Mucosa of rectum (tissue), 2 donors: ENCODE measurements at regions not wholly inside any gene's neighbourhood (a gene's known extent, or its start where the extent isn't known, plus 50 kb on each side); places are given as distances from the start of the nearest gene placed in this dataset.
A peak's percentile ranks its signal among the peaks of the same experiment; 100 is the strongest.

Source experiments
- H3K27ac ChIP-seq, 2 donors: one replicate each; pipeline ENCODE4 v1.7.0; 2013; ENCODE audit warnings: inconsistent platforms in 2 of 2, low read depth in 2 of 2, low read length in 2 of 2
- H3K27me3 ChIP-seq, 2 donors: one replicate each; pipeline ENCODE4 v1.7.0; 2013; ENCODE audit warnings: low read length in 2 of 2; ENCODE audit not compliant: control insufficient read depth in 2 of 2, insufficient read depth in 2 of 2
- H3K36me3 ChIP-seq, 2 donors: one replicate each; pipeline ENCODE4 v1.7.0; 2013; ENCODE audit warnings: low read length in 2 of 2; ENCODE audit not compliant: control insufficient read depth in 2 of 2, insufficient read depth in 2 of 2
- H3K4me1 ChIP-seq, 2 donors: one replicate each; pipeline ENCODE4 v1.7.0; 2013; ENCODE audit warnings: low read length in 2 of 2, mild to moderate bottlenecking in 1 of 2; ENCODE audit not compliant: control insufficient read depth in 2 of 2, insufficient read depth in 2 of 2
- H3K4me3 ChIP-seq, 2 donors: one replicate each; pipeline ENCODE4 v1.7.0; 2013; ENCODE audit warnings: low read length in 2 of 2
- H3K9ac ChIP-seq, 2 donors: one replicate each; pipeline ENCODE4 v1.7.0; 2013; ENCODE audit warnings: low read length in 2 of 2, low read depth in 1 of 2, mild to moderate bottlenecking in 1 of 2
- H3K9me3 ChIP-seq, 2 donors: one replicate each; pipeline ENCODE4 v1.7.0; 2013; ENCODE audit warnings: low read length in 2 of 2; ENCODE audit not compliant: control insufficient read depth in 2 of 2
- donor health status: healthy.
- donor health status: Normal muscosa, but diverticular disease.

- H3K36me3 ChIP-seq = no peaks in the 10 kb centered on the region
- peak overlapping the region; percentile 91 to 93 for H3K27ac ChIP-seq
- no peaks in the 10 kb centered on the region for H3K27me3 ChIP-seq
- no peaks in the 10 kb centered on the region for H3K9me3 ChIP-seq
- H3K4me3 ChIP-seq = no peak overlapping the region
- H3K9ac ChIP-seq = peak overlapping the region in 1 of 2 donors; percentile 29
- peaks cover 26 to 41% of the 10 kb centered on the region in 2 donors for H3K4me1 ChIP-seq
These were observed 136.7 kb upstream of the MAGI3 start for GRCh38 chr1:113253590-113253989.

GRCh38 chr1:113255038-113255719, 135.1 kb upstream of the MAGI3 start:
- H3K4me3 ChIP-seq = no peak overlapping the region
- H3K9ac ChIP-seq = peak overlapping the region; percentile 52 to 65
- no peaks in the 10 kb centered on the region for H3K36me3 ChIP-seq
- peaks cover 26 to 40% of the 10 kb centered on the region in 2 donors for H3K4me1 ChIP-seq
- no peaks in the 10 kb centered on the region for H3K27me3 ChIP-seq
- H3K27ac ChIP-seq = peak overlapping the region; percentile 91 to 93
- no peaks in the 10 kb centered on the region for H3K9me3 ChIP-seq

- Histone ChIP-seq H3K4me1 (peaks cover 26 to 40% of the 10 kb centered on the region in 2 donors), H3K36me3 (no peaks in the 10 kb centered on the region), H3K9ac (peak overlapping the region; percentile 52 to 65), H3K27ac (peak overlapping the region; percentile 91 to 93), H3K4me3 (peak overlapping the region; percentile 38 to 46), H3K27me3 (no peaks in the 10 kb centered on the region), H3K9me3 (no peaks in the 10 kb centered on the region)
These were observed 134.5 kb upstream of the MAGI3 start for GRCh38 chr1:113255720-113256347.

- peaks cover 26 to 40% of the 10 kb centered on the region in 2 donors for H3K4me1 ChIP-seq
- H3K27ac ChIP-seq = peak overlapping the region; percentile 91 to 93
- H3K9me3 ChIP-seq = no peaks in the 10 kb centered on the region
- H3K9ac ChIP-seq = peak overlapping the region; percentile 52
- no peaks in the 10 kb centered on the region for H3K27me3 ChIP-seq
- H3K4me3 ChIP-seq = no peak overlapping the region
- H3K36me3 ChIP-seq = no peaks in the 10 kb centered on the region
These were observed 134.0 kb upstream of the MAGI3 start for GRCh38 chr1:113256348-113256729.

- H3K27me3 ChIP-seq = no peaks in the 10 kb centered on the region
- no peaks in the 10 kb centered on the region for H3K36me3 ChIP-seq
- H3K9ac ChIP-seq = no peak overlapping the region
- H3K4me3 ChIP-seq = no peak overlapping the region
- no peak overlapping the region for H3K27ac ChIP-seq
- H3K4me1 ChIP-seq = peaks cover 5 to 16% of the 10 kb centered on the region in 2 donors
- H3K9me3 ChIP-seq = no peaks in the 10 kb centered on the region
These were observed 130.3 kb upstream of the MAGI3 start for GRCh38 chr1:113259988-113260387.

- Histone ChIP-seq H3K9me3 (no peaks in the 10 kb centered on the region), H3K4me1 (no peaks in the 10 kb centered on the region), H3K27ac (no peak overlapping the region), H3K4me3 (no peak overlapping the region), H3K36me3 (no peaks in the 10 kb centered on the region), H3K9ac (no peak overlapping the region), H3K27me3 (no peaks in the 10 kb centered on the region)
These were observed 125.1 kb upstream of the MAGI3 start for GRCh38 chr1:113265196-113265595.

- Histone ChIP-seq H3K9me3 (no peaks in the 10 kb centered on the region), H3K27me3 (no peaks in the 10 kb centered on the region), H3K4me1 (peaks cover 0 to 2% of the 10 kb centered on the region in 2 donors), H3K9ac (no peak overlapping the region), H3K36me3 (no peaks in the 10 kb centered on the region), H3K27ac (no peak overlapping the region), H3K4me3 (no peak overlapping the region)
These were observed 123.5 kb upstream of the MAGI3 start for GRCh38 chr1:113266788-113267187.

- no peak overlapping the region for H3K27ac ChIP-seq
- no peak overlapping the region for H3K9ac ChIP-seq
- H3K9me3 ChIP-seq = no peaks in the 10 kb centered on the region
- no peak overlapping the region for H3K4me3 ChIP-seq
- no peaks in the 10 kb centered on the region for H3K36me3 ChIP-seq
- no peaks in the 10 kb centered on the region for H3K27me3 ChIP-seq
- peaks cover 0 to 3% of the 10 kb centered on the region in 2 donors for H3K4me1 ChIP-seq
These were observed 120.9 kb upstream of the MAGI3 start for GRCh38 chr1:113269168-113269963.

- no peak overlapping the region for H3K4me3 ChIP-seq
- H3K36me3 ChIP-seq = no peaks in the 10 kb centered on the region
- H3K4me1 ChIP-seq = peaks cover 0 to 3% of the 10 kb centered on the region in 2 donors
- no peaks in the 10 kb centered on the region for H3K9me3 ChIP-seq
- no peaks in the 10 kb centered on the region for H3K27me3 ChIP-seq
- H3K9ac ChIP-seq = no peak overlapping the region
- H3K27ac ChIP-seq = peak overlapping the region; percentile 24 to 32
These were observed 119.3 kb upstream of the MAGI3 start for GRCh38 chr1:113271039-113271438.

GRCh38 chr1:113275083-113275482, 115.2 kb upstream of the MAGI3 start:
- Histone ChIP-seq H3K27ac (no peak overlapping the region), H3K27me3 (no peaks in the 10 kb centered on the region), H3K9ac (no peak overlapping the region), H3K4me1 (peaks cover 0 to 6% of the 10 kb centered on the region in 2 donors), H3K4me3 (no peak overlapping the region), H3K9me3 (no peaks in the 10 kb centered on the region), H3K36me3 (no peaks in the 10 kb centered on the region)
